ENCODE measurements at regions not wholly inside any gene's neighbourhood (a gene's known extent, or its start where the extent isn't known, plus 50 kb on each side); places are given as distances from the start of the nearest gene placed in this dataset.
A peak's percentile ranks its signal among the peaks of the same experiment; 100 is the strongest.
"Not testable (repeated sequence)": the region's sequence is repeated elsewhere in the genome, so short reads cannot be mapped to it uniquely, and the experiment has no call there.

- intact Hi-C loops (cut with micrococcal nuclease): no loop called here
- ATAC-seq (no peak), DNase-seq (no peak)
Measured at GRCh38 chr4:30866907-30867306, 146.7 kb downstream of the PCDH7 start.

- DNase-seq (no peak), ATAC-seq (no peak)
Measured at GRCh38 chr4:30867427-30867826, 147.3 kb downstream of the PCDH7 start.

GRCh38 chr4:30868111-30868895, 148.1 kb downstream of the PCDH7 start:
- DNase-seq (no peak), ATAC-seq (no peak)
- intact Hi-C loops (cut with micrococcal nuclease): no loop called here

More at GRCh38 chr4:30867427-30867826, 147.3 kb downstream of the PCDH7 start:
- intact Hi-C loops (cut with micrococcal nuclease): no loop called here

- not testable (repeated sequence) for DNase-seq
Measured at GRCh38 chr4:30869387-30869786, 149.2 kb downstream of the PCDH7 start.

GRCh38 chr4:30870513-30870912, 150.3 kb downstream of the PCDH7 start:
- DNase-seq (no peak), ATAC-seq (peak; percentile 68)
- intact Hi-C loops (cut with micrococcal nuclease): no loop called here

More at GRCh38 chr4:30869387-30869786, 149.2 kb downstream of the PCDH7 start:
- ATAC-seq; intact Hi-C loops (cut with micrococcal nuclease): not testable (repeated sequence)

- intact Hi-C loops (cut with micrococcal nuclease): no loop called here
- no peak for DNase-seq
- ATAC-seq: no peak
Measured at GRCh38 chr4:30875658-30876269, 155.6 kb downstream of the PCDH7 start.

GRCh38 chr4:30879855-30880598, 159.9 kb downstream of the PCDH7 start:
- intact Hi-C loops (cut with micrococcal nuclease): no loop called here
- ATAC-seq (no peak), DNase-seq (no peak)

- intact Hi-C loops (cut with micrococcal nuclease): no loop called here
- ATAC-seq: no peak
- DNase-seq: no peak
Measured at GRCh38 chr4:30881985-30882384, 161.8 kb downstream of the PCDH7 start.

- no peak for ATAC-seq
- intact Hi-C loops (cut with micrococcal nuclease): no loop called here
- DNase-seq: no peak
Measured at GRCh38 chr4:30882443-30882842, 162.3 kb downstream of the PCDH7 start.

GRCh38 chr4:30882995-30883675, 163.0 kb downstream of the PCDH7 start:
- ATAC-seq (no peak), DNase-seq (no peak)
- intact Hi-C loops (cut with micrococcal nuclease): no loop called here

- DNase-seq (no peak), ATAC-seq (no peak)
- intact Hi-C loops (cut with micrococcal nuclease): no loop called here
Measured at GRCh38 chr4:30901461-30902451, 181.6 kb downstream of the PCDH7 start.

GRCh38 chr4:30903502-30904214, 183.5 kb downstream of the PCDH7 start:
- no peak for ATAC-seq
- intact Hi-C loops (cut with micrococcal nuclease): no loop called here
- no peak for DNase-seq

- DNase-seq (no peak), ATAC-seq (no peak)
- intact Hi-C loops (cut with micrococcal nuclease): no loop called here
Measured at GRCh38 chr4:30904215-30904555, 184.0 kb downstream of the PCDH7 start.

GRCh38 chr4:30904588-30904987, 184.4 kb downstream of the PCDH7 start:
- intact Hi-C loops (cut with micrococcal nuclease): no loop called here
- ATAC-seq: no peak
- DNase-seq: no peak

GRCh38 chr4:30912098-30912714, 192.0 kb downstream of the PCDH7 start:
- ATAC-seq: no peak
- intact Hi-C loops (cut with micrococcal nuclease): no loop called here
- no peak for DNase-seq

- intact Hi-C loops (cut with micrococcal nuclease): no loop called here
- no peak for ATAC-seq
- no peak for DNase-seq
Measured at GRCh38 chr4:30916337-30917274, 196.4 kb downstream of the PCDH7 start.

Data from left ventricle myocardium superior (tissue), 1 donor.